ENCODE measurements at regions not wholly inside any gene's neighbourhood (a gene's known extent, or its start where the extent isn't known, plus 50 kb on each side); places are given as distances from the start of the nearest gene placed in this dataset.

DNA sequence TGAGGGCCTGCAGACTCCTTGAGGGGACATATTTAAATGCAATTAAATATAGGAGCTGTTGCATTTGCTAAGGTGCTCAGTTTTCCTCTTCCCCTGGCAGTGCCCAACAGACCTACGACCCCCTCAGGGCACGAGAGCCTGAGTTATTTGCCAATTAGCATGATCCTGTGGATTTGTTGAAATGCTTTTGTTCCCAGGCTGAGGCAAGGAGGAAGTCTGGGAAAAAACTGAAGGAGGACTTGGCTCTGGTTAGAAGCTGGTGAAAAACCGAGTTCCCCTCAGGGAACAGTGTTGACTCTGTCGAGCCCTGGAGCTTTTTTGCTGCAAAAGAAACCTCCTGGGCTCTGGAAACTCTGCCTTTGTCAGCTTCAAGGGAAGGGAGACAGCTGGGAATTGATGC is 103.6 kb upstream of the SHB start:
- TF ChIP-seq, protein P1, sequence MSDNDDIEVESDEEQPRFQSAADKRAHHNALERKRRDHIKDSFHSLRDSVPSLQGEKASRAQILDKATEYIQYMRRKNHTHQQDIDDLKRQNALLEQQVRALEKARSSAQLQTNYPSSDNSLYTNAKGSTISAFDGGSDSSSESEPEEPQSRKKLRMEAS (IDR thresholded peaks at IDR 0.05): no peak
- TF ChIP-seq EGR1 (IDR thresholded peaks at IDR 0.05; ENCODE audit: low read depth in 2 of 2): no peak
- TF ChIP-seq, protein P2, sequence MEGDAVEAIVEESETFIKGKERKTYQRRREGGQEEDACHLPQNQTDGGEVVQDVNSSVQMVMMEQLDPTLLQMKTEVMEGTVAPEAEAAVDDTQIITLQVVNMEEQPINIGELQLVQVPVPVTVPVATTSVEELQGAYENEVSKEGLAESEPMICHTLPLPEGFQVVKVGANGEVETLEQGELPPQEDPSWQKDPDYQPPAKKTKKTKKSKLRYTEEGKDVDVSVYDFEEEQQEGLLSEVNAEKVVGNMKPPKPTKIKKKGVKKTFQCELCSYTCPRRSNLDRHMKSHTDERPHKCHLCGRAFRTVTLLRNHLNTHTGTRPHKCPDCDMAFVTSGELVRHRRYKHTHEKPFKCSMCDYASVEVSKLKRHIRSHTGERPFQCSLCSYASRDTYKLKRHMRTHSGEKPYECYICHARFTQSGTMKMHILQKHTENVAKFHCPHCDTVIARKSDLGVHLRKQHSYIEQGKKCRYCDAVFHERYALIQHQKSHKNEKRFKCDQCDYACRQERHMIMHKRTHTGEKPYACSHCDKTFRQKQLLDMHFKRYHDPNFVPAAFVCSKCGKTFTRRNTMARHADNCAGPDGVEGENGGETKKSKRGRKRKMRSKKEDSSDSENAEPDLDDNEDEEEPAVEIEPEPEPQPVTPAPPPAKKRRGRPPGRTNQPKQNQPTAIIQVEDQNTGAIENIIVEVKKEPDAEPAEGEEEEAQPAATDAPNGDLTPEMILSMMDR (IDR thresholded peaks at IDR 0.05; ENCODE audit: low read depth, low read length, missing input control): no peak
- no peak for TF ChIP-seq RXRA (IDR thresholded peaks at IDR 0.05)

All from liver (tissue), 3 donors.